ENCODE measurements at regions not wholly inside any gene's neighbourhood (a gene's known extent, or its start where the extent isn't known, plus 50 kb on each side); places are given as distances from the start of the nearest gene placed in this dataset.

- Histone ChIP-seq H3K4me3 (ENCODE audit: low read depth, low read length) (no peak overlapping the region), H3K36me3 (ENCODE audit: control insufficient read depth, insufficient read depth, low read length) (no peaks in the 10 kb centered on the region), H3K27me3 (ENCODE audit: control insufficient read depth, insufficient read depth, low read length) (no peaks in the 10 kb centered on the region)
- FAIRE-seq (no peak), DNase-seq (ENCODE audit: low read depth) (peak; percentile 8)
- TF ChIP-seq CTCF (IDR thresholded peaks at IDR 0.05; ENCODE audit: insufficient read depth, low read length, severe bottlenecking) = peak; percentile 43
These were observed 73.0 kb upstream of the VPREB1 start for GRCh38 chr22:22171357-22172218.

- TF ChIP-seq CTCF (IDR thresholded peaks at IDR 0.05; ENCODE audit: insufficient read depth, low read length, severe bottlenecking) = no peak
- H3K27me3 ChIP-seq (ENCODE audit: control insufficient read depth, insufficient read depth, low read length) = peaks cover 3% of the 10 kb centered on the region
- FAIRE-seq = no peak
These were observed 74.7 kb upstream of the VPREB1 start for GRCh38 chr22:22169923-22170322.

GRCh38 chr22:22168941-22169867 lies 75.4 kb upstream of the VPREB1 start:
- Histone ChIP-seq H3K36me3 (ENCODE audit: control insufficient read depth, insufficient read depth, low read length) (no peaks in the 10 kb centered on the region), H3K4me3 (ENCODE audit: low read depth, low read length) (no peak overlapping the region), H3K27me3 (ENCODE audit: control insufficient read depth, insufficient read depth, low read length) (peaks cover 3% of the 10 kb centered on the region)
- TF ChIP-seq CTCF (IDR thresholded peaks at IDR 0.05; ENCODE audit: insufficient read depth, low read length, severe bottlenecking) = no peak
- FAIRE-seq (no peak), DNase-seq (ENCODE audit: low read depth) (no peak)

More at GRCh38 chr22:22169923-22170322, 74.7 kb upstream of the VPREB1 start:
- DNase-seq (ENCODE audit: low read depth) = no peak
- Histone ChIP-seq H3K4me3 (ENCODE audit: low read depth, low read length) (no peak overlapping the region), H3K36me3 (ENCODE audit: control insufficient read depth, insufficient read depth, low read length) (no peaks in the 10 kb centered on the region)

GRCh38 chr22:22168190-22168940 lies 76.2 kb upstream of the VPREB1 start:
- no peak for TF ChIP-seq CTCF (IDR thresholded peaks at IDR 0.05; ENCODE audit: insufficient read depth, low read length, severe bottlenecking)
- Histone ChIP-seq H3K4me3 (ENCODE audit: low read depth, low read length) (no peak overlapping the region), H3K27me3 (ENCODE audit: control insufficient read depth, insufficient read depth, low read length) (peaks cover 3% of the 10 kb centered on the region), H3K36me3 (ENCODE audit: control insufficient read depth, insufficient read depth, low read length) (no peaks in the 10 kb centered on the region)
- FAIRE-seq (peak; percentile 18), DNase-seq (ENCODE audit: low read depth) (peak; percentile 39)

- H3K27me3 ChIP-seq (ENCODE audit: control insufficient read depth, insufficient read depth, low read length) = peaks cover 5% of the 10 kb centered on the region
- FAIRE-seq (no peak), DNase-seq (ENCODE audit: low read depth) (no peak)
- TF ChIP-seq CTCF (IDR thresholded peaks at IDR 0.05; ENCODE audit: insufficient read depth, low read length, severe bottlenecking) = no peak
- no peak overlapping the region for H3K4me3 ChIP-seq (ENCODE audit: low read depth, low read length)
- H3K36me3 ChIP-seq (ENCODE audit: control insufficient read depth, insufficient read depth, low read length) = no peaks in the 10 kb centered on the region
These were observed 76.8 kb upstream of the VPREB1 start for GRCh38 chr22:22167791-22168189.
